ENCODE measurements at regions not wholly inside any gene's neighbourhood (a gene's known extent, or its start where the extent isn't known, plus 50 kb on each side); places are given as distances from the start of the nearest gene placed in this dataset.
A peak's percentile ranks its signal among the peaks of the same experiment; 100 is the strongest.

GRCh38 chr3:57000012-57000411 is 60.5 kb upstream of the SPATA12 start:
- no peaks in the 10 kb centered on the region for H3K27me3 ChIP-seq (ENCODE audit: low read depth, low read length)
- no peak overlapping the region for H3K27ac ChIP-seq (ENCODE audit: low read length)
- H3K79me2 ChIP-seq (ENCODE audit: low read length) = no peaks in the 10 kb centered on the region
- H3K4me1 ChIP-seq (ENCODE audit: low read length) = peaks cover 9% of the 10 kb centered on the region
- H2AFZ ChIP-seq (ENCODE audit: low read depth, low read length) = no peak overlapping the region
- 0 out of 2 replicates have a peak overlapping the region, but pooled peaks have one; percentile 11 for H3K4me3 ChIP-seq (ENCODE audit: low read length)
- H3K4me2 ChIP-seq (ENCODE audit: low read length) = peak overlapping the region; percentile 45
- H4K20me1 ChIP-seq (ENCODE audit: insufficient read depth, low read length) = no peaks in the 10 kb centered on the region
- H3K9me3 ChIP-seq (ENCODE audit: insufficient read depth, low read length) = no peaks in the 10 kb centered on the region
- no peaks in the 10 kb centered on the region for H3K36me3 ChIP-seq (replicated peaks; ENCODE audit: low read depth, low read length)
- no peak overlapping the region for H3K9ac ChIP-seq (ENCODE audit: low read length)
- TF ChIP-seq EZH2phosphoT487 (IDR thresholded peaks at IDR 0.05; ENCODE audit: low read depth) (no peak), CTCF (IDR thresholded peaks at IDR 0.05; ENCODE audit: low read depth, low read length) (no peak)

- Histone ChIP-seq H3K36me3 (replicated peaks; ENCODE audit: low read depth, low read length) (no peaks in the 10 kb centered on the region), H4K20me1 (ENCODE audit: insufficient read depth, low read length) (no peaks in the 10 kb centered on the region), H2AFZ (ENCODE audit: low read depth, low read length) (no peak overlapping the region), H3K9ac (ENCODE audit: low read length) (no peak overlapping the region), H3K4me3 (ENCODE audit: low read length) (no peak overlapping the region), H3K4me1 (ENCODE audit: low read length) (peaks cover 9% of the 10 kb centered on the region), H3K27me3 (ENCODE audit: low read depth, low read length) (no peaks in the 10 kb centered on the region), H3K27ac (ENCODE audit: low read length) (no peak overlapping the region), H3K4me2 (ENCODE audit: low read length) (peak overlapping the region; percentile 45), H3K79me2 (ENCODE audit: low read length) (no peaks in the 10 kb centered on the region), H3K9me3 (ENCODE audit: insufficient read depth, low read length) (no peaks in the 10 kb centered on the region)
- TF ChIP-seq EZH2phosphoT487 (IDR thresholded peaks at IDR 0.05; ENCODE audit: low read depth) (no peak), CTCF (IDR thresholded peaks at IDR 0.05; ENCODE audit: low read depth, low read length) (no peak)
Observed at GRCh38 chr3:56999547-56999946, 60.9 kb upstream of the SPATA12 start.

GRCh38 chr3:56998076-56998529 is 62.4 kb upstream of the SPATA12 start:
- Histone ChIP-seq H3K79me2 (ENCODE audit: low read length) (no peaks in the 10 kb centered on the region), H4K20me1 (ENCODE audit: insufficient read depth, low read length) (no peaks in the 10 kb centered on the region), H3K4me3 (ENCODE audit: low read length) (no peak overlapping the region), H3K9me3 (ENCODE audit: insufficient read depth, low read length) (no peaks in the 10 kb centered on the region), H2AFZ (ENCODE audit: low read depth, low read length) (no peak overlapping the region), H3K9ac (ENCODE audit: low read length) (no peak overlapping the region), H3K4me1 (ENCODE audit: low read length) (peaks cover 9% of the 10 kb centered on the region), H3K36me3 (replicated peaks; ENCODE audit: low read depth, low read length) (no peaks in the 10 kb centered on the region), H3K27ac (ENCODE audit: low read length) (no peak overlapping the region), H3K4me2 (ENCODE audit: low read length) (no peak overlapping the region), H3K27me3 (ENCODE audit: low read depth, low read length) (no peaks in the 10 kb centered on the region)
- TF ChIP-seq CTCF (IDR thresholded peaks at IDR 0.05; ENCODE audit: low read depth, low read length) (no peak), EZH2phosphoT487 (IDR thresholded peaks at IDR 0.05; ENCODE audit: low read depth) (no peak)

GRCh38 chr3:56997675-56998074 is 62.8 kb upstream of the SPATA12 start:
- no peaks in the 10 kb centered on the region for H4K20me1 ChIP-seq (ENCODE audit: insufficient read depth, low read length)
- H3K27ac ChIP-seq (ENCODE audit: low read length) = no peak overlapping the region
- H3K27me3 ChIP-seq (ENCODE audit: low read depth, low read length) = no peaks in the 10 kb centered on the region

More at GRCh38 chr3:56997675-56998074, 62.8 kb upstream of the SPATA12 start:
- peaks cover 9% of the 10 kb centered on the region for H3K4me1 ChIP-seq (ENCODE audit: low read length)
- no peak for TF ChIP-seq CTCF (IDR thresholded peaks at IDR 0.05; ENCODE audit: low read depth, low read length)
- TF ChIP-seq EZH2phosphoT487 (IDR thresholded peaks at IDR 0.05; ENCODE audit: low read depth) = no peak
- H3K9ac ChIP-seq (ENCODE audit: low read length) = no peak overlapping the region
- H3K79me2 ChIP-seq (ENCODE audit: low read length) = no peaks in the 10 kb centered on the region
- no peak overlapping the region for H3K4me3 ChIP-seq (ENCODE audit: low read length)
- H3K9me3 ChIP-seq (ENCODE audit: insufficient read depth, low read length) = no peaks in the 10 kb centered on the region
- no peak overlapping the region for H2AFZ ChIP-seq (ENCODE audit: low read depth, low read length)
- H3K36me3 ChIP-seq (replicated peaks; ENCODE audit: low read depth, low read length) = no peaks in the 10 kb centered on the region
- no peak overlapping the region for H3K4me2 ChIP-seq (ENCODE audit: low read length)
